ENCODE measurements at regions not wholly inside any gene's neighbourhood (a gene's known extent, or its start where the extent isn't known, plus 50 kb on each side); places are given as distances from the start of the nearest gene placed in this dataset.

DNA sequence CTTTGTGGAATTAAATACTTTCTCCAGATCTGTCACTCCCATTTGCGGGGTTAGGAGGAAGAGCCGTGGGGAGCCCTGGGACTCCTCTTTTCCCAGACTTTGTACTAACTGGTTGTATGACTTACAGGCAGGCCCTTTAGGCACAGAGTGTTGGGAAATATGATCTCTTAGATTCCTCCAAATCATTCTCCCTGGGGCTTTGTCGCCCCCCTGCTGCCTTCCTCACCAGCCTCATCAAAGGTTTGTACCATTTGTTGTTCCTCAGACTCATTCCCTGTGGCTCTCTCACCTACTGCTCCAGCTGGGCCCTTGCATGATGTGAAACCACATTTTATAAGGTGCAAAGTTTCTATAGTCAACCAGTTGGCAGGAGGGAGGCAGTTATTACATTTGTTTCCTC, 56.4 kb downstream of the CRYGS start:
- no peak for DNase-seq

DNA sequence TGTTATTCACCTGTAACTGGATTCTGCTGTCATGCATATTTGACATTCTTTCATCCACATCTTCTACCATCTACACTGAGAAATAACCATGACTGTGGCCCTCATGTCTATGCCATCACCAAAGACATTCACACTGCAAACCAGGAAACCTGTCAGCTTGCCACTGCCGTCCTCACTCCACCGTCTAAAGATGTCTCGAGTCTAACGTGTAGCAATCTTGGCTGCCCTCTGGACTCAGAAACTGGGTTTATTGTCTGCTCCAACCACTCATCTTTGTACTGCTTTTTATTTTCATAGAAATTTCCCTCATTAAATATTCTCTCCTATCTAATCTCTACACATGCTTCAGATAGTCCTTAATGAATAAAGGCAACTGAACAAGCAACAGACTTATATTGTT, 57.1 kb downstream of the CRYGS start:
- no peak for DNase-seq

DNA sequence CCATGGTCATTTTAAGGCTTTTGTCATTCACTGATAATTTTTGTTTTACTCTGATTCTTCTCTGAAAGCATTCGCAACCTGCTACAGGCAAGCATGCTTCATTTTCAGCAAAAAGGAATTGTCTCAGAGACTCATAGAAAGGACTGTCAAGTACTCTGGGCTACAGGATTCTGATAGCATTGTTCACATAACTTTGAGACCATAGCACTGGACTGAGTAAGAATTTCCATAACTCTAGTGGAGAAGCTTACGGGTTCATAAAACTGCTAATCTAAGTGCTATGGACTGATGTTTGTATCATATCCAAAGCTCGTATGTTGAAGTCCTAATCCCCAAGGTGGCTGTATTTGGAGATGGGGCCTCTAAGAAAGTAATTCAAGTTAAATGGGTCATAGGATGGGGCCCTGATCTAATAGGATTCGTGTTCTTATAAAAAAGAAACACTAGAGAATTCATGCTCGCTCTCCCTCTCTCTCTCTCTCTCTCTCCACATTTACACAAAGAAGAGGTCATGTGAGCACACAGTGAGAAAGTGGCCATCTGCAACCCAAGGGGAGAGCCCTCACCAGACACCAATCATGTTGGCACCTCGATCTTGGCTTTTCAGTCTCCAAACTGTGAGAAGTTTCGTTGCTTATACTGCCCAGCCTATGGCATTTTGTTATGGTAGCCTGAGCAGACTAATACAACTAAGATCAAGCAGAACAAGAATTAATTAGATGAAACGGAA, 60.4 kb downstream of the CRYGS start:
- no peak for DNase-seq

DNA sequence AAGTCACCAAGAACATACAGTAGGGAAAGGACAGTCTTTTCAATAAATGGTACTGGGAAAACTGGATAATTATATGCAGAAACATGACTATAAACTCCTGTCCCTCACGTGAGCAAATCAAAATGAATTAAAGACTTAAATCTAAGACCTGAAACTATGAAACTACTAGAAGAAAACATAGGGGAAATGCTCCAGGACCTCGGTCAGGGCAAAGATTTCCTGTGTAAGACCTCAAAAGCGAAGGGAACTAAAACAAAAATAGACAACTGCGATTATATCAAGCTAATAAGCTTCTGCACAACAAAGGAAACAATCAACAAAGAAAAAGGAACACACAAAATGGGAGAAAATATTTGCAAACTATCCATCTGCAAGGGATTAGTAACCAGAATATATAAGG, 62.7 kb downstream of the CRYGS start:
- DNase-seq, result no peak

DNA sequence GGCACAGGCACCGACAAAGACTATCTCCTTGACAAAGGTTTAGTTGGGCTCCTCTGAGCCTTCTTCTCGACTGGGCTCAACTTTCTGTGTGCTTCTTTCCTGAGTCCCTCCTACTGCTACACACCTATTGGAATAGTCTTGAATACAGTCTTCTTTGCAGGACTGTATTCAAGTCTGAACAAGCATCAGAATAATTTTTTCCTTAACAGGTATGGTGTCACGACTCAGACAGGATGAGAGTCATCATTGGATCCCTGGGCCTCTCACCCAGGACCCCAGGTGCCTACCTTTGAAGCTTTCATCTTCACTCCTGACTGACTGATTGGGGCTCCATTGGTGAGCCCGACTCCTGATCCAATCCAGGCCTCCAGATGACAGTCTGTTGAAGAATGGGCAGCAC, 66.3 kb downstream of the CRYGS start:
- DNase-seq, result no peak

DNA sequence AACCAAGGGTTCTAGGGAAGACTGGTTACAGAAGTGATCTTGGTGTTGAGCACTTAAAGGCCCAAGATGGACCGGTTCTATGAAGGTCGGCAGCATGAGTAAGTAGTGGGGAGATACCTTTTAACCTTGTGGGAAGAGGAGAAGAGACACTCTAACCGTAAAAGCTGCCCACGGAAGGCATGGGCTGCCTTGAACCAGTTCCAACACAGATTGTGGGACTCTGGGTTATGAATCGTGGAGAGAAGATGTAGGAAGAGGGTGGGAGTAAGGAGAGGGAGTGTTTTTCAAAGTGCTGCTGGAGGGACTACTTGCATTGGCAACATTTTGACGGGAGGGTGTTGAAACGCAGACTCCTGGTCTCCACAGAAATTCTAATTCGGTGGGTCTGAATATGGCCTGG, 67.1 kb downstream of the CRYGS start:
- DNase-seq, result no peak

DNA sequence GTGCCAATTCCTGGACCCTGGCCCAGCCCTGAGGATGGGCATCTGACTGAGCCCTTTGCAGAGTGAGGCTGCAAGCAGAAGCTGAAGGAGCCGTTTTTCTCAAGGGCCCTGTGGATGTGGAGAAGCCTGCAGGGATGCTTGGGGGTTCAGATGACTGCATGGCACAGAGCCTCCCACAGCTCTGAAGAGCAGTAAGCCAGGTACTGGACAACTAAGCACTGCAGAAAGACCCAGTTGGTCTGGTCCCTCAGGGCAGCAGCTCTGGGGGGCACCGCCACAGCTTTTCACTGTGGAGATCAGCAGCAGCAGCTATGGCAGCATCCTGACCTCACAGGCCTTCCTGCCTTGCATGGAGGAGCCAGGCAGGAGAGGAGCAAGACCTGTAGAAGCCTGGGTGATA, 67.6 kb downstream of the CRYGS start:
- DNase-seq, result no peak

DNA sequence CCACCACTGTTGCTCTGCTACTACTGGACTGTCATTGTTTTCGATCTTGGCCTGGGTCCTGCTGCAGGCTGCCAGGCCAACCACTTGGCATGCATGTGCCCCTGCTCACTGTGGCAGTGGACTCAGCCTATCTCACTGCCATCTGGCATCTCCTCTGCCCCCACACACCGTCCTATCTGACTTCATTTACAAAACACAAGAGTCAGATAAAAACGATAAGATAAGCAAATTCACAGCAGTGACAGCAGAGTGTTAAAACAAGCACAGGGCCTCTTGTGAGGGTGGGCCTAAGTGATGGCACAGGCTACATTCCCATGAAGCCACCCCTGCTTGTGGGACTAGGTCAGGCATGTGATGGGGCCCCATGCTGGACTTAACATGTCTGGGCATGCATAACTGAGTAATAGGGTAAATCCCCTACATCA, 68.1 kb downstream of the CRYGS start:
- DNase-seq, result no peak

DNA sequence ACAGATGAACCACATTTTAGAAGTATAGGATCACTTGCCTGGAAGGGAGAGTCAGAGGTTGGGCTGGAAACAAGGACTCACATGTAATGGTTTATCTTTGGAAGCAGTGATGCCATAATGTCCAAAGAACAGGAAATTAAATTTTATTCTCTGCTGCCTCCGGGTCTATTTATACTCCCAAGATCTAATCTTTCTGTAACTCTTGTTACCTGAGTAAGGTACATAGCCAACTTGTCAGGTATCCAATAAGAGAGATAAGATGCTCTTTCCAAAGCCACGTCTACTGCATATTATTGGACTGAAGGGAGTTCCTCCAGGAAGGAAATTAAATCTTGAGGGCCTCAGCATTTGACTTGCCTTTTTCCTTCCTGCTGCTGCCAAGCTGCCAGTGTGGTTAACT, 71.0 kb downstream of the CRYGS start:
- DNase-seq, result no peak

DNA sequence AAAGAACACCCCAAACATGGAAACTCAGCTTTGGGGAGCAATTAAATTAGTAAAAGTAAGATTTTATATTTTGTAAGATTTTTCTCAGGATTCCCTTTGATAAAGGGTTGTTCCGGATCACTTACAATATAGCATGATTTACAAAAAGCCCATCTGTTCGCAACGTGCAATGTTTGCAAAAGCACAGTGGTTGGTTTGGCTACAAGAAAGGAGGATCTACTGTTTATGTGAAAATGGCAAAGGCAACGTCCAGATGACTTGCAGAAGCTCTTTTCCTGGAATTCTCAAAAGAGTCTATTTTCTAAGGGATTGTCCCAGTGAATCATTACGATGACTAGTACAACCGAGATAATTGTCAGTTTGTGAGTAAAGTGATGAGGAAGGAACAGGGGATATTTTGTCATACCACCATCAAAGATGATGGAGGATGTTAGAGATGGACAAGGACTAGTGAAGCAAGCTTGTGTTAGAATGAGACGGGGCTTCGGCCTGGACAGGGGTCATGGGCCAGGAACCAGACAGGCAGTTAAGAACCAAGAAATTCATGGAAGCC, 71.6 kb downstream of the CRYGS start:
- no peak for DNase-seq

DNA sequence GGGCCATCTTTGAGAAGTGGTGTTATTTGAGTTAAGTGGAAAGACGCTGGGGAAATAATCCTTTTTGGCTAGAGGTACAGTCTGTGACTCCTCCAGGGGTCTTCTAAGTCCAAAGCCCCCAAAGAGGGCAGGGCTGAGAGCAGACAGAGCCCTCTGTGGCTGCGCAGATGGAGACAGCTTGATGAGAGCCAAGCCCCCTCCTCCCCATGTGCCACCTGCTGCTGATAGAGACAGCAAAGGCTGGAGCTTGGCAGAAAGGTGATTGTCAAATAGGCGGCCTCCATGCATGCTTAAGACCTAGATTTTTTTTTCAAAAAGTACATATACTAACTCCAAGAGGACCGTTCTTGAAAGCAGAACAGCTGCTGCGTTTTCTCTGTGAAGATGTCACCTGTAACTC, 72.4 kb downstream of the CRYGS start:
- DNase-seq, result no peak

DNA sequence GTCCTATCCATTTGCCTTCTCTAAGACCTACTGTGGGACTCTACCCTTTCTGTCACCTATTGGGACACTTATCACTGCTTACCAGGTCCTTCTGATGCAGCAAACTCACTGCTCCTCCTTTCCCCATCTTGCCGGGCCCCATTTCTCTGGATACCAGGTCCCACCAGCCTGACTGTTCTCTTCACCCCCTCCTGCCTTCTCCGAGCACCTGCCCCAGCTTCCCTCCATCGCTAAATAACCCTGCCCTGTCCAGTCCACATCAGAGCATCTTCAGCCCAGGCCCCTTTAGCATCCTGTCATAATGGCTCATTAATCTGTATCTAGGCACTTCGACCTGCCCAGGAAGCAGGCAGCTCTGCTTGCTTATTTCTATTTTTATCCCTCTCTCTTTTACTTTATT, 74.7 kb downstream of the CRYGS start:
- DNase-seq, result no peak

DNA sequence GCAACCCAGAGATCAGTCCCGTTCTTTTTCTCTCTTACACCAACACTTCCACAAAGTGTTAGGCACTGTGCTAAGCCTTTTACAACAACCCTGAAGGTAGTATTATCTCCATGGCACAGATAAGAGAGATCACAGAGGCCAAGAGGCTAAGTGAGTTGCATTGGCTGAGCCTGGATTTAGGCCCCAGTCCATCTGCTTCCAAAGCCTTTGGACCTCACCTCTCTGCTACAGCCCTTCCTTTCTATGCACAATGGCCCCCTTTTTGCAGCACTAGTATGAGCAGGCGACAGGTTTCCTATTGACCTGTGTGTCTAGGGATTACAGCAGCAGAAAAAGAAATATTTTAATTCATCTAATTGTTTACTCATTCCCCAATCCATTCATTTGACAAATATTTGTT, 76.2 kb downstream of the CRYGS start:
- DNase-seq, result no peak

DNA sequence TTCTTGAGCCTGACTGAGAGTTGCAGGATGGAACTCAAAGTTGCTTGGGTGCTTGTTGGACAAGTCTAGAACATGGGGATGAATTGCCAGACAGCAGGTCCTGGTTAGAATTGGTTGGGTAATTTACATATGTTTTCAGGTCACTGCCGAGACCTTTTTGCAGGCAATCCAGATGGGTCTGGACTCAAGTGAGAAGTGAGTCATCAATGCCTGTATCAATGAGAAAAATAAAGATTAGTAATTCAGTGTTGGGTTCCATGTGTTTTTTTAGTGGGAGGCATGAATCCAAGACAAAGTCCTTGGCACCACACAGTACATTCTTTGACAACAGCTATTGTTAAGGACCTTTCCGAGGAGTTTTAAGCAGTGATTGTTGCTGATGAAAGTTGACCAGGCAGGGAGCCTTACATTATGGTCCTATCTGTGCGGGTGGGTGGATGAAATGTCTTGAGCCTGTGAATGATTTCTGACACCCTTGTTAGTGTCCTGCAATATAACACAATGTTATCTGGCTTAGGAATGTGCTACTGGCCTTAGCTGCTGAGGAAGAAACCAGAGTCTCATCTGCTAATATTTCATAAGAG, 77.7 kb downstream of the CRYGS start:
- DNase-seq, result no peak

DNA sequence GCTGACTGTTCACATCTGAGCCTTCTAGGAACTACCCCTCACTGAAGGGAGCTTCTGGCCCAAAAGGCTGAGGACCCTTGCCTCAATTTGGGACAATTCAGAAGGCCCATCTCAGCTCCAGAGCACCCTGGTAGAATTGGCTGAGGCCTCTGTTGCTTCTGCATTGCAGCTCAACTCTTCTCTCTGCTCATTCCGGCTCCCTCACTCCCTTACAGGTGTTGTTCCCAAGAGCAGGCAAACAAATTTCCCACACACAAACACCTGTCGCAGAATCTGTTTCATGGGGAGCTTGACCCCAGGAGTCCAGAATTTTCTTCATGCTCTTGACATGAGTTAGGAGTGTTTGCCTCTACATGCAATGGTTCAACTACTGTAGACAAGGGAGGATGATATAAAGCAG, 78.7 kb downstream of the CRYGS start:
- DNase-seq, result no peak

DNA sequence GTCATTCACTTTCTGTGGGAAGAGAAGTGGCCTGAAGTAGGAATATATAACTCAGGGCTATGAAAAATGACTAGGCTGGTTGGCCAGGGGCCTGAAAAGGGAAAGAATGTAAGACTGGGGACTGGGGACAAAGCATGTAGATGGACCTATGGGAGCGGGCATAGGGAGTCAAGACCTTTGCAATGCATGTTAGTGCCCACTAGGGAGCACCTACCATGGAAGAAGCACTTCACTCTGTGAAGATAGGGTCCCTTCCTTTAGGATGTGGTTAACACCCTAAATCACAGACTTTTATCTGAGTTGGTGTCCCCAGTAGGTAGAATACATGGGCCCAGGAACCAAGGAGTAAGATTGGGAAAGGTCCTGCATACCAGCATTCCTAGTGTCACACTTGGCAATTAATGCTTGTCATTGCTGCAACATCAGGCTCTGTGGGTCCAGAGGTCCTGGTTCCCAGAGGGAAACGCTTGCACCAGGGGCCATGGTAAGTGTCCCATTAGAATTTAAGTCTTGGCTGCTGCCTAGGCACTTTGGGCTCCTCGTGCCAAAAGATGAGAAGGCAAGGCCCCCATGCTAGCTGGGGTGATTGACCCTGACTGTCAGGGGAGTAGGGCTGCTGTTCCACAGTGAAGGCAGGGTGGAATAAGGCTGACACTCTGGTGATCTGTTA, 79.6 kb downstream of the CRYGS start:
- no peak for DNase-seq

DNA sequence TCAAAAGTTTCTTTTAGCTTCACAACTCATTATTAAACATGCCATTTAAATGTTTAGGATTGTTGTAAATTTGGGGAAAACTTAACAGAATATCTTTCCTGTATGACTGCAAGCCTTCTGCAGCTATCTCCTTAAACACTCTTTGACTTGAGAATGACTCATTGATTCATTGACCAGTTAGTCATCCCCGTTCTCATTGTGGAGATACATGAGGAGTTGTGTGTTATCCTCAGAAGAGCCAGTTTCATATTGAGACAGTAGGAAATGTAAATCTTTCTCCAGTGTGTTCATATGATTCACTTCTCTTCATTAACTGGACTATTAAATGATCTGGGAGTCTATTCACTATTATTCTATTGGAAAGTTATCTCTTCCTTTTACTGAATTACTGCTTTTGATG, 83.0 kb downstream of the CRYGS start:
- DNase-seq, result no peak

DNA sequence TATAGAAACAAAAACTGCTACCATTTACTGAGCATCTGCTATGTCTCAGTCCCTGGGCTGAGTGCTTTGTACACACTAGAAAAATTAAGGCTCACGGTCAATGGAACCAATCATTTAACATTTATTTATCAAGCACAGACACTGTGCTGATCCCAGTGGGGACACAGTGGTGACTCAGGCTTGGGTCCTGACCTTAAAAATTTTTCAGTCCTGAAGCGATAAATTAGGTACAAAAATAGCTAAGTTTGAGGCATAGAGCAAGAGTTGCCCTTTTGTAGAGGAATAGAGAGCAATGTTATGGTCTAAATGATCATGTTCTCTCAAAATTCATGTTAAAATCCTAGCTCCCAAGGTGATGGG, 85.1 kb downstream of the CRYGS start:
- no peak for DNase-seq

DNA sequence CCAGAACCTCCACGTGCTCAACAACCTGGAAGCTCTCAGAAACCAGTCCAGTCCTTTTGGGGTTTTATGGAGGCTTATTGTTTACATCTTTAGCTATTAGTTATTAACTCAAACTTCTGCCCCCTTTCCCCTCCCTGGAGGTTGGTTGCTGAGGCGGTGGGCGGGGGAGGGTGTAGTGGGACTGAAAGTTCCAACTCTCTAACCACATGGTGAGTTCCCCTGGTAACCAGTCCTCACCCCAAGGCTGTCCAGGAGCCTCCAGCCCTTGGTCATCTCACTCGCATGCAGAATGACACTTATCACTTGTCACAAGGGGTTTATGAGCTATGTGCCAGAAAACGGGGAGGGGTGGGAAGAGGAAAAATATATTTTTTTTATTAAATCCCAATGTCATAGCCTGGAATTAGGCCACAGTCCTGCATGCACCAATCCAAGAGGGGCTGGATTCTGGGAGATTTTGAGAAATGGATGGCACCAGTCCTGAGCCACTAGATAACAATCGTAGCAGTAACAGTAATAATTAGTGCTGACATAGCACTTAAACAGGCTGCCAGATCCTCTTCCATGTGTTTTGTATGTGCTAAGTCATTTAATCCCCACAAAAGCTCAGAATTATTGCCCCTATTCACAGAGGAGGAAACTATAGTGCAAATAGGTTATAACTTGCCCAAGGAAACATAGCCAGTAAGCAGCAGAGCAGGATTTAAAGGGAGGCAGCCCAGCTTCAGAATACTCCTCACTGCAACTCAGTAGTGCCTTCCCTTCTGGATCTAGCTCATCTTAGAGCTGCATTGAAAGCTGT, 85.7 kb downstream of the CRYGS start:
- DNase-seq, result no peak

DNA sequence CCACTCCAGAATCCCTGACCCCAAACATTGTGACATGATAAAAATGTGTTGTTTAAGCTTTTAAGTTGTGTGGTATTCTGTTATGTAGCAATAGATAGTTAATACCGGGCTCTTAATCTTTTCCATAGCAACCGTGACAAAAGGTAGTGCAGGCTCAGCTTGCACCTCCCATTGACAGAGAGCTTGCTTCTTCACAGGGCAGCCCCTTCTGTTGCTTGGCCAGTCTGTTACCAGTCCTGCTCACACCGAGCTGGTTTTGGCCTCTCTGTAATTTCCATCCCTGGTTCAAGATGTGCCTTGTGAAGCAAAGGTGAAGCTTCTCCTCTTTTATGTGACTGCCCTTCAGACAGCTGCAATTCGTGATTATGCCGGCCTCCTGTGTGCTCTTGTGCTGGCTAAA, 86.9 kb downstream of the CRYGS start:
- DNase-seq, result no peak

DNA sequence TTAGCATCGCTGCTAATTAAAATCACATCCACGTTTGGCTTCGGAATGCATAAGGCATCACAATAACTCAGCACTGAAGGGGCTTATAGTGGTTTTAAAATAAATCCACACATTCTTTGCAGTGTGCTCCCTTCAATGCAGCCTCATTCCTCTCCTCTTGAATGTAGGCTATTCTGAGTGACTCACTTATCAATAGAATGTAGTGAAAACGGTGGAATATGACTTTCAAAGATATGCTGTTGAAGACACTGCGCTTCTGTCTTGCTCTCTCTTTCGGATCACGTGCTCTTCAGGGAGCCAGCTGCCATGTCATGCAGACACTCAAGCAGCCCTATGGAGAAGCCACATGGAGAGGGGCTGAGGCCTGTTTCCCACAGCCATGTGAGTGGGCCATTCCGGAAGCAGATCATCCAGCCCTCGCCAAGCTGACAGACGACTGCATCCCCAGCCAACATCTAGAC, 87.4 kb downstream of the CRYGS start:
- DNase-seq, result no peak

DNA sequence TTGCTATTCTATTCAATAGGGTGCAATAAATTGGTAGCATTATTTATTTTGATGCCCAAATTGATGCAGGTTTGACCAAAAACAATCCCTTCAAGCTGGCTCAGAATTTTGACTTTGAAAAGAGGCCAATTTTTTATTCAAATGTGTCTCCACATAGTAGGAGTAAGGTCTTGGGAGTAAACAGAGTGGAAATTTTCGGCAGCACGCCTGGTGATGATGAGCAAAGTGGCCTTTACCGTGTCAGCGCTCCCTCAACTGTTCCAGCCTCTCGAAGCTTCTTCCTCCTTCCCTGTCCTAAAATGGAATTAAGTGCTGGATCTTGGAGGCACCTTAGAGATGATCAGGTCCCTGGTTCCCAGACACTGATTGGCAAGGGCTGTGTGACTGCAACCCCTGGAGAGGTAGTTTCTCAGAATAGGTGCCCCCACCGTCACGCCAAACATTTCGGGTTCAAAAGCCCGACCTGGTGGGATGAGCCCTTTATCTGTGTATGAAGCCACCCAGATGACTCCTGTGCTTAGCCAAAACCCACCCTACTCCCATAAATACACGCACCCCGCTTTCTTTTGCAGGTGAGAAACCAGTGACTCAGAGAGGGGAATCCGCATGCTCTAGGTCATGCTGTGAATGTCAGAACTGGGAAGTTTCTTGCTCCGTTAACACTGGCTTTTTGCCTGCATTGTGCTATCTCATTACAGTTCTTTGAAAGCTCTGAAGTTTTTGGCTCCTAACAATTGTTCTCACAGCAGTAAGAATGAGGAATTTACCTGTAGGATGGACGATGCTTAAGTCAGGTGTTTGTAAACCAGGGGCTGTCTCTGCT, 89.1 kb downstream of the CRYGS start:
- DNase-seq, result no peak

DNA sequence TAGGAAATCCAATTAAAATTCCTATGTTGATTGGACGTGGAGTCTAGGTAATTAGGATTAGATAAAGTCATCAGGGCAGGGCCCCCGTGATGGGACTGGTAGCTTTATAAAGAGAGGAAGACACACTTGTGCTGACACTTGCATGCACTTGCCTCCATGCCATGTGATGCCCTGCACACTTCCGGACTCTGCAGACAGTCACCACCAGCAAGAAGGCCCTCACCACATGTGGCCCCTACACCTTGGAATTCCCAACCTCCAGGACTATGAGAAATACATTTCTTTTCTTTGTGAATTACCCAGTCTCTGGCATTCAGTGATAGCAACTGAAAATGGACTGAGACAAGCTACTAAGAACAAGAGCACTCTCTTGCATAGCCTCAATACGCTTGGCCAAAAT, 90.6 kb downstream of the CRYGS start:
- no peak for DNase-seq

All from stimulated activated CD4-positive, alpha-beta T cell treated with anti-CD3 and anti-CD28 coated beads, Interleukin-2, amount 100 ng/mL, for 24 hours (primary cell).